Activated CD8-positive, alpha-beta T cell treated with anti-CD3 and anti-CD28 coated beads for 36 hours (primary cell): ENCODE measurements at regions not wholly inside any gene's neighbourhood (a gene's known extent, or its start where the extent isn't known, plus 50 kb on each side); places are given as distances from the start of the nearest gene placed in this dataset.

ENCODE experiments used
- ATAC-seq: fragments of 200-7000 bp; cut with Tn5 transposase; one replicate; pipeline ENCODE4 v1.10.0; 2021; ENCODE audit warnings: mild to moderate bottlenecking, moderate library complexity
- CTCF ChIA-PET: fragments of 350-600 bp; sonication (Branson Sonifier 250); formaldehyde crosslinking; loops from one replicate; lab custom pipeline; 2021; ENCODE audit warnings: antibody characterized with exemption; lab: Charles Lee
- POLR2A ChIA-PET: fragments of 350-600 bp; sonication (Branson Sonifier 250); formaldehyde crosslinking; loops from one replicate; lab custom pipeline; 2021; ENCODE audit warnings: antibody characterized with exemption; lab: Charles Lee
- DNase-seq: peaks from one replicate; pipeline ENCODE4 v3.0.0-alpha.2; 2020
- H3K27ac Mint-ChIP-seq: one replicate; pipeline ENCODE4 v1.8.0; 2021; ENCODE audit warnings: mild to moderate bottlenecking, mixed read lengths
- H3K27me3 Mint-ChIP-seq: one replicate; pipeline ENCODE4 v1.8.0; 2021; ENCODE audit warnings: mixed read lengths
- H3K36me3 Mint-ChIP-seq: one replicate; pipeline ENCODE4 v1.8.0; 2021; ENCODE audit warnings: low read depth, mixed read lengths
- H3K4me1 Mint-ChIP-seq: one replicate; pipeline ENCODE4 v1.8.0; 2021; ENCODE audit warnings: low read depth, mixed read lengths
- H3K4me3 Mint-ChIP-seq: one replicate; pipeline ENCODE4 v1.8.0; 2021; ENCODE audit warnings: mild to moderate bottlenecking, moderate library complexity, mixed read lengths
- H3K9me3 Mint-ChIP-seq: one replicate; pipeline ENCODE4 v1.8.0; 2021; ENCODE audit warnings: mixed read lengths
- intact Hi-C: fragments of 100-400 bp; cut with micrococcal nuclease; formaldehyde crosslinking; loops from one replicate; pipeline ENCODE4 v1.10.0; 2022
- TF ChIP-seq, protein P1 (sequence below): fragments of 200-600 bp; IDR thresholded peaks from one replicate; pipeline ENCODE4 v1.8.0; 2022; ENCODE audit warnings: antibody characterized with exemption, mild to moderate bottlenecking

DNA sequence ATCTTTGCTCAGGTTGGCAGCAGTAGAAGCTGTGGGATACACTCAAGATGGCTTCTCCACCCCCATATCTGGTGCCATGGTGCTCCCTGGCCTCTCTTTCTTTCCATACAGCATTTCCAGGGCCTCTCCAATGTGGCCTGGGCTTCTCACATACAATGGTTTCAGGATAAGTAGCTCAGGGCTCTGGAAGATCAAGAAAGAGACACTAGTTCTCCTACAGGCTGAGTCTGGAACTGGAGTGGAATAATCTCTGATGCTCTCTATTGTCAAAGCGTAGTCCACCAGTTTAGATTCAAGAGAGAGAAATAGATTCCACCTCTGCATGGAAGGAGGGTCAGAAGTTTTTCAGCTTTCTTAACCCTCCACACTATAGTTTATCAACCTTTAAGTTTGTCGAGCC lies 138.2 kb upstream of the AADAT start:
- Mint-ChIP-seq H3K9me3 (no peaks in the 10 kb centered on the region), H3K27me3 (no peaks in the 10 kb centered on the region), H3K4me1 (no peaks in the 10 kb centered on the region), H3K27ac (no peak overlapping the region), H3K4me3 (no peak overlapping the region), H3K36me3 (no peaks in the 10 kb centered on the region)
- ChIA-PET CTCF (no interaction called here), POLR2A (no interaction called here)
- TF ChIP-seq, protein P1, sequence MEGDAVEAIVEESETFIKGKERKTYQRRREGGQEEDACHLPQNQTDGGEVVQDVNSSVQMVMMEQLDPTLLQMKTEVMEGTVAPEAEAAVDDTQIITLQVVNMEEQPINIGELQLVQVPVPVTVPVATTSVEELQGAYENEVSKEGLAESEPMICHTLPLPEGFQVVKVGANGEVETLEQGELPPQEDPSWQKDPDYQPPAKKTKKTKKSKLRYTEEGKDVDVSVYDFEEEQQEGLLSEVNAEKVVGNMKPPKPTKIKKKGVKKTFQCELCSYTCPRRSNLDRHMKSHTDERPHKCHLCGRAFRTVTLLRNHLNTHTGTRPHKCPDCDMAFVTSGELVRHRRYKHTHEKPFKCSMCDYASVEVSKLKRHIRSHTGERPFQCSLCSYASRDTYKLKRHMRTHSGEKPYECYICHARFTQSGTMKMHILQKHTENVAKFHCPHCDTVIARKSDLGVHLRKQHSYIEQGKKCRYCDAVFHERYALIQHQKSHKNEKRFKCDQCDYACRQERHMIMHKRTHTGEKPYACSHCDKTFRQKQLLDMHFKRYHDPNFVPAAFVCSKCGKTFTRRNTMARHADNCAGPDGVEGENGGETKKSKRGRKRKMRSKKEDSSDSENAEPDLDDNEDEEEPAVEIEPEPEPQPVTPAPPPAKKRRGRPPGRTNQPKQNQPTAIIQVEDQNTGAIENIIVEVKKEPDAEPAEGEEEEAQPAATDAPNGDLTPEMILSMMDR, result no peak
- DNase-seq, result no peak
- no peak for ATAC-seq
- intact Hi-C loops, result no loop called here

DNA sequence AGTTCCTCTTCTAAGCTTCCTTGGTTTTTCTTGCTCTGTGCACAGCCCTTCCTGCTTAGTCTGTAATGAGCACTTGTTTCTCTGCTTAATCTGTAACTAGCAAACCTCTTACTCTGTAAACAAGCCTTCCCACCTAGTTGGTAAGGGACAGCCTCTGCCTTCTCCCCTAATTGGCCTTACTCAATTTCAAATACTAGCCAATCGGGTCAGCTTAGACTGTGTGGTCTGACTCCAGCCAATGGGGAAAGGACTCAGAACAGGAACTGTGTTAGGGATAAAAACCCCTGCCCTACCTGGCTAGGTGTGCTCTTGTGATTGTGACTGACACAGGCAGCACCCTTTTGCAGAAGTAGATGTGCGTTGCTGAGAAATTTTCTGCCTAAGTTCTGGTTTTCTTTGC lies 136.5 kb upstream of the AADAT start:
- Mint-ChIP-seq H3K4me3 (no peak overlapping the region), H3K27ac (no peak overlapping the region), H3K4me1 (no peaks in the 10 kb centered on the region), H3K36me3 (no peaks in the 10 kb centered on the region), H3K9me3 (peaks cover 3% of the 10 kb centered on the region), H3K27me3 (no peaks in the 10 kb centered on the region)
- CTCF ChIA-PET, result no interaction called here
- TF ChIP-seq, protein P1, result no peak
- intact Hi-C loops, result no loop called here
- ATAC-seq, result no peak
- DNase-seq, result no peak
- POLR2A ChIA-PET, result no interaction called here

DNA sequence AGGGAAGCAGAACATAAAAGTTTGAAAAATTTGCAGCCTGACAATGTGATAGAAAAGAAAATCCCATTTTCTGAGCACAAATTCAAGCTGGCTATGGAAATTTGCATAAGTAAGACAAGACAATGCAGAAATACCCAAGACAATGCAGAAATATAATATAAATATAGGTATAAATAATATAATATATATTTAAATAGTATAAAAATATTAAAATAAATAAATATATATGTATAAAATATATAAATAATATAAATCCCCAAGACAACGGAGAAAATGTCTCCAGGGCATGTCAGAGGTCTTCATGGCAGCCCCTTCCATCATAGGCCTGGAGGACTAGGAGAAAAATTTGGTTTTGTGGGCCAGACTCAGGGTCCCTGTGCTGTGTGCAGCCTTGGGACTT lies 125.0 kb upstream of the AADAT start:
- peaks cover 24% of the 10 kb centered on the region for H3K9me3 Mint-ChIP-seq
- no peak overlapping the region for H3K4me3 Mint-ChIP-seq
- TF ChIP-seq, protein P1, result no peak
- no peak overlapping the region for H3K27ac Mint-ChIP-seq
- H3K27me3 Mint-ChIP-seq, result no peaks in the 10 kb centered on the region
- ATAC-seq, result no peak
- ChIA-PET CTCF (no interaction called here), POLR2A (no interaction called here)
- no peaks in the 10 kb centered on the region for H3K36me3 Mint-ChIP-seq
- DNase-seq, result no peak
- H3K4me1 Mint-ChIP-seq, result no peaks in the 10 kb centered on the region
- intact Hi-C loops, result no loop called here

DNA sequence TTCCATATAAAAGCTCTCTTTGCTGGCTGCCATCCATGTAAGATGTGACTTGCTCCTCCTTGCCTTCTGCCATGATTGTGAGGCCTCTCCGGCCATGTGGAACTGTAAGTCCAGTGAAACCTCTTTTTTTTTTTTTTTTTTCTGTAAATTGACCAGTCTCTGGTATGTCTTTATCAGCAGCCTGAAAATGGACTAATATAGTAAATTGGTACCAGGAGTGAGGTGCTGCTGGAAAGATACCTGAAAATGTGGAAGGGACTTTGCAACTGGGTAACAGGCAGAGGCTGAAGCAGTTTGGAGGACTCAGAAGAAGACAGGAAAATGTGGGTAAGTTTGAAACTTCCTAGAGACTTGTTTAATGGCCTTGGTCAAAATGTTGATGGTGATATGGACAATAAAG lies 124.3 kb upstream of the AADAT start:
- CTCF ChIA-PET, result no interaction called here
- H3K4me1 Mint-ChIP-seq, result no peaks in the 10 kb centered on the region
- POLR2A ChIA-PET, result no interaction called here
- intact Hi-C loops, result no loop called here
- DNase-seq (no peak), ATAC-seq (no peak)
- no peaks in the 10 kb centered on the region for H3K36me3 Mint-ChIP-seq
- no peaks in the 10 kb centered on the region for H3K27me3 Mint-ChIP-seq
- H3K4me3 Mint-ChIP-seq, result no peak overlapping the region
- H3K27ac Mint-ChIP-seq, result no peak overlapping the region
- peaks cover 24% of the 10 kb centered on the region for H3K9me3 Mint-ChIP-seq
- TF ChIP-seq, protein P1, result no peak

DNA sequence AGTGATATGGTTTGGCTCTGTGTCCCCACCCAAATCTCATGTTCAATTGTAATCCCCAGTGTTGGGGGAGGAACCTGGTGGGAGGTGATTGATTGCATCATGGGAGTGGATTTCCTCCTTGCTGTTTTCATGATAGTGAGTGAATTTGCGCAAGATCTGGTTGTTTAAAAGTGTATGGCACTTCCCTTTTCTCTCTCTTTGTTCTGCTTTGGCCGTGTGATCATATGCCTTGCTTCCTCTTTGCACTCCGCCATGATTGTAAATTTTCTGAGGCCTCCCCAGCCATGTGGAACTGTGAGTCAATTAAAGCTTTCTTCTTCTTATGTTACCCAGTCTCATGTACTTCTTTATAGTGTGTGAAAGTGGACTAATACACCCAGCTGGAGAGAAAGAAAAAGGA lies 113.0 kb upstream of the AADAT start:
- POLR2A ChIA-PET, result no interaction called here
- Mint-ChIP-seq H3K9me3 (peaks cover 9% of the 10 kb centered on the region), H3K27me3 (no peaks in the 10 kb centered on the region), H3K27ac (no peak overlapping the region), H3K36me3 (no peaks in the 10 kb centered on the region), H3K4me1 (no peaks in the 10 kb centered on the region), H3K4me3 (no peak overlapping the region)
- intact Hi-C loops, result no loop called here
- ATAC-seq (no peak), DNase-seq (no peak)
- TF ChIP-seq, protein P1, result no peak
- CTCF ChIA-PET, result no interaction called here
